Esophagus muscularis mucosa (tissue), 4 donors: ENCODE measurements at regions not wholly inside any gene's neighbourhood (a gene's known extent, or its start where the extent isn't known, plus 50 kb on each side); places are given as distances from the start of the nearest gene placed in this dataset.
A peak's percentile ranks its signal among the peaks of the same experiment; 100 is the strongest.

Experiments
- DNase-seq: peaks from one replicate; pipeline ENCODE4 v3.0.0-alpha.2; 2017; ENCODE audit errors: extremely low spot score
- H3K27ac ChIP-seq, 4 donors: fragments of 200-600 bp; sonication (generic); replicated peaks in 1 of 4; 1 replicate in 3 of 4; 2 replicates in 1 of 4; pipeline ENCODE4 v1.5.1; 2016 to 2019; ENCODE audit warnings: mild to moderate bottlenecking in 1 of 4
- H3K27me3 ChIP-seq, 4 donors: fragments of 200-600 bp; sonication (generic); one replicate each; pipeline versions ENCODE4 v1.5.1 to v1.6.0; 2016 to 2019
- H3K36me3 ChIP-seq, 4 donors: fragments of 200-600 bp; sonication (generic); one replicate each; pipeline ENCODE4 v1.5.1; 2016 to 2019
- H3K4me1 ChIP-seq, 4 donors: fragments of 200-600 bp; sonication (generic); one replicate each; pipeline ENCODE4 v1.5.1; 2016 to 2019
- H3K4me3 ChIP-seq, 4 donors: fragments of 200-600 bp; sonication (generic); 1 replicate in 2 of 4; 2 replicates in 2 of 4; pipeline ENCODE4 v1.5.1; 2016 to 2019; ENCODE audit warnings: mild to moderate bottlenecking in 4 of 4, moderate library complexity in 1 of 4
- H3K9me3 ChIP-seq, 4 donors: fragments of 200-600 bp; sonication (generic); 1 replicate in 3 of 4; 2 replicates in 1 of 4; pipeline ENCODE4 v1.5.1; 2016 to 2019
- EP300 ChIP-seq: sonication (generic); formaldehyde crosslinking; IDR thresholded peaks from one replicate; pipeline ENCODE4 v1.6.1; 2017; ENCODE audit warnings: antibody characterized with exemption
- POLR2A ChIP-seq: fragments of 450-650 bp; IDR thresholded peaks from one replicate; pipeline ENCODE4 v1.6.1; 2017; ENCODE audit warnings: antibody characterized with exemption, moderate library complexity, mild to moderate bottlenecking, low read depth
- POLR2AphosphoS5 ChIP-seq, 2 donors: sonication (generic); formaldehyde crosslinking; IDR thresholded peaks; one replicate each; pipeline ENCODE4 v1.6.1; 2017; ENCODE audit warnings: antibody characterized with exemption in 2 of 2
- WGBS: methylation state at CpG from one replicate; pipeline ENCODE4 v1.1.5; 2018; 5-methylcytosine and 5-hydroxymethylcytosine counted together
- intact Hi-C: fragments of 100-400 bp; cut with DNase I; formaldehyde crosslinking; loops from one replicate; pipeline ENCODE4 v1.15.1; 2023
- TF ChIP-seq, protein P1 (sequence below), 3 experiments: fragments of 200-600 bp in 2 of 3; fragments of 450-650 bp in 1 of 3; sonication (generic) in 2 of 3; IDR thresholded peaks; one replicate each; pipeline ENCODE4 v1.5.1; 2017 to 2019; ENCODE audit warnings: antibody characterized with exemption in 3 of 3, mild to moderate bottlenecking in 2 of 3, moderate library complexity in 1 of 3

DNA sequence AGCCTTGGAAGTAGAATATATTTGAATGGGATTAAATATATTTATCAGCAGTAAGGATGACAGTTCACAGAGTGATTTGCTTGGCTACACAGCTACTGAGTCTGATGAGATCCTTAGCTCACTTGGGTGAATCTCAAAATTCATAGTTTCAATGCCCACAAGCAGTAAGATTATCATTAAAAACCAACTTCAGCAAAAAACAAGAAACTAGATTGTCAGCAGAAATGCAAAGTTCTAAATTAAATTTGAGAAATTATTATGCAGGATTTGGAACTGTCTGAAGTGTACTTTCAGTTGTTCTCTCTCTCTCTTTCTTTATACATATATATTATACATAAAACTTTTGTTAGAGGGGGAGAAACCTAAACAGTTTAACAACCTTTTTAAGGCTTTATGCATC lies 288.8 kb upstream of the SASH1 start:
- Histone ChIP-seq H3K27ac (no peak overlapping the region), H3K4me1 (no peaks in the 10 kb centered on the region), H3K4me3 (no peak overlapping the region), H3K9me3 (peaks cover 0 to 8% (median 0%) of the 10 kb centered on the region in 4 donors), H3K27me3 (no peaks in the 10 kb centered on the region), H3K36me3 (no peaks in the 10 kb centered on the region)
- intact Hi-C loops = no loop called here
- no peak for TF ChIP-seq EP300
- TF ChIP-seq POLR2AphosphoS5 (IDR thresholded peaks at IDR 0.05) = no peak
- TF ChIP-seq, protein P1, sequence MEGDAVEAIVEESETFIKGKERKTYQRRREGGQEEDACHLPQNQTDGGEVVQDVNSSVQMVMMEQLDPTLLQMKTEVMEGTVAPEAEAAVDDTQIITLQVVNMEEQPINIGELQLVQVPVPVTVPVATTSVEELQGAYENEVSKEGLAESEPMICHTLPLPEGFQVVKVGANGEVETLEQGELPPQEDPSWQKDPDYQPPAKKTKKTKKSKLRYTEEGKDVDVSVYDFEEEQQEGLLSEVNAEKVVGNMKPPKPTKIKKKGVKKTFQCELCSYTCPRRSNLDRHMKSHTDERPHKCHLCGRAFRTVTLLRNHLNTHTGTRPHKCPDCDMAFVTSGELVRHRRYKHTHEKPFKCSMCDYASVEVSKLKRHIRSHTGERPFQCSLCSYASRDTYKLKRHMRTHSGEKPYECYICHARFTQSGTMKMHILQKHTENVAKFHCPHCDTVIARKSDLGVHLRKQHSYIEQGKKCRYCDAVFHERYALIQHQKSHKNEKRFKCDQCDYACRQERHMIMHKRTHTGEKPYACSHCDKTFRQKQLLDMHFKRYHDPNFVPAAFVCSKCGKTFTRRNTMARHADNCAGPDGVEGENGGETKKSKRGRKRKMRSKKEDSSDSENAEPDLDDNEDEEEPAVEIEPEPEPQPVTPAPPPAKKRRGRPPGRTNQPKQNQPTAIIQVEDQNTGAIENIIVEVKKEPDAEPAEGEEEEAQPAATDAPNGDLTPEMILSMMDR (IDR thresholded peaks at IDR 0.05) = no peak
- no peak for TF ChIP-seq POLR2A
- DNase-seq = no peak

DNA sequence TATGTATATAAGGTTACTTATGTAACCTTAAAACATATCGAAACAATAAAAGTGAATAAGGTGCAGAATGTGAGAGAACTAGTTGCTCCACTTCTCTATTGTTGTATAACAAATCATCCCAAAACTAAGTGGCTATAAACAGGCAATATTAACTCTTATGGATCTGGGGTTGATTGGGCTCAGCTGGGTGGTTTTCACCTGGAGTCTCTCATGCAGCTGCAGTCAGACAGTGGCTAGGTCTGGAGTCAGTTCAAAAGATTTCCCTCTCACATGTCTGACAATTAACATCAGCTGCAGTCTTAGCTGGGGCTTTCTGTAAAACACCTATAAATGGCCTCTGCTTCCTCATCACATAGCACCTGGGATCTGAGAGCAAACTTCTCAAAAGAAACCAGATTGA lies 288.4 kb upstream of the SASH1 start:
- WGBS = 0% methylated on average over 1 of the region's 1 CpG

DNA sequence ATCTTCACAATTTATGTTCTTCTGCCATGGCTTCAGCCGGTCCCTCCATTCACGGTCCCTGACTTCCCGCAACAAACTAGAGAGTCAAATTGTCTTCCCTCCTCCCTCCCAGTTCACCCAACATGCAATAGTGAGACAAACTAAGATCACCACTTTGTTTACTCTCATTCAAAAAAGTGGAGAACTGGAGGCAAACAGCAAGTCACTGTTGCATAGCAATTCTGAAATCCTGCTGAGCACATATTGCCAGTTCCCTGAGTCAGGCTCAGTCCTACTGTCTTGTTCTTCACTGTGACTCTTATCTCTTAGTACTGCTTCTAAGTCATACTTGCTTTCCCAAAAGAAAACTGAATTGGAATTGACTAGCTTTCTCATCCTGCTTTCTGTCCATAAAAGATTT lies 287.2 kb upstream of the SASH1 start:
- WGBS = 91% methylated on average over 3 of the region's 3 CpGs
- no peaks in the 10 kb centered on the region for H3K27me3 ChIP-seq
- intact Hi-C loops = no loop called here

More for the DNA sequence above, 288.4 kb upstream of the SASH1 start:
- no peak overlapping the region for H3K27ac ChIP-seq
- DNase-seq = peak; percentile 53
- TF ChIP-seq POLR2AphosphoS5 (IDR thresholded peaks at IDR 0.05) (no peak), POLR2A (no peak), EP300 (no peak)
- TF ChIP-seq, protein P1 (IDR thresholded peaks at IDR 0.05) = no peak
- H3K4me1 ChIP-seq = no peaks in the 10 kb centered on the region
- peaks cover 0 to 12% (median 0%) of the 10 kb centered on the region in 4 donors for H3K9me3 ChIP-seq
- no peaks in the 10 kb centered on the region for H3K27me3 ChIP-seq
- no peak overlapping the region for H3K4me3 ChIP-seq
- no peaks in the 10 kb centered on the region for H3K36me3 ChIP-seq
- intact Hi-C loops = no loop called here

DNA sequence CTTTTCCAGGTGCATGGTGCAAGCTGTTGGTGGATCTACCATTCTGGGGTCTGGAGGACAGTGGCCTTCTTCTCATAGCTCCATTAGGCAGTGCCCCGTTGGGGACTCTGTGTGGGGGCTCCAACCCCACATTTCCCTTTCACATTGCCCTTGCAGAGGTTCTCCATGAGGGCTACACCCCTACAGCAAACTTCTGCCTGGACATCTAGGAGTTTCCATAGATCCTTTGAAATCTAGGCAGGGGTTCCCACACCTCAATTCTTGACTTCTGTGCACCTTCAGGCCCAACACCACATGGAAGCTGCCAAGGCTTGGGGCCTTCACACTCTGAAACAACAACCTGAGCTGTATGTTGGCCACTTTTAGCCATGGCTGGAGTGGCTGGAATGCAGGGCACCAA lies 282.8 kb upstream of the SASH1 start:
- TF ChIP-seq, protein P1 (IDR thresholded peaks at IDR 0.05) = no peak
- TF ChIP-seq POLR2AphosphoS5 (IDR thresholded peaks at IDR 0.05) (no peak), EP300 (no peak), POLR2A (no peak)
- H3K27me3 ChIP-seq = no peaks in the 10 kb centered on the region
- DNase-seq = peak; percentile 83
- H3K36me3 ChIP-seq = no peaks in the 10 kb centered on the region
- no peak overlapping the region for H3K4me3 ChIP-seq
- H3K27ac ChIP-seq = no peak overlapping the region
- H3K9me3 ChIP-seq = peaks cover 0 to 16% (median 5%) of the 10 kb centered on the region in 4 donors
- WGBS = 67% methylated on average over 1 of the region's 1 CpG
- H3K4me1 ChIP-seq = no peaks in the 10 kb centered on the region
- intact Hi-C loops = no loop called here

More for the DNA sequence above, 287.2 kb upstream of the SASH1 start:
- no peak overlapping the region for H3K4me3 ChIP-seq
- TF ChIP-seq, protein P1 (IDR thresholded peaks at IDR 0.05) = no peak
- TF ChIP-seq EP300 = no peak
- no peak for TF ChIP-seq POLR2AphosphoS5 (IDR thresholded peaks at IDR 0.05)
- H3K36me3 ChIP-seq = no peaks in the 10 kb centered on the region
- H3K27ac ChIP-seq = no peak overlapping the region
- DNase-seq = peak; percentile 66
- H3K9me3 ChIP-seq = peaks cover 0 to 23% (median 2%) of the 10 kb centered on the region in 4 donors
- no peaks in the 10 kb centered on the region for H3K4me1 ChIP-seq

DNA sequence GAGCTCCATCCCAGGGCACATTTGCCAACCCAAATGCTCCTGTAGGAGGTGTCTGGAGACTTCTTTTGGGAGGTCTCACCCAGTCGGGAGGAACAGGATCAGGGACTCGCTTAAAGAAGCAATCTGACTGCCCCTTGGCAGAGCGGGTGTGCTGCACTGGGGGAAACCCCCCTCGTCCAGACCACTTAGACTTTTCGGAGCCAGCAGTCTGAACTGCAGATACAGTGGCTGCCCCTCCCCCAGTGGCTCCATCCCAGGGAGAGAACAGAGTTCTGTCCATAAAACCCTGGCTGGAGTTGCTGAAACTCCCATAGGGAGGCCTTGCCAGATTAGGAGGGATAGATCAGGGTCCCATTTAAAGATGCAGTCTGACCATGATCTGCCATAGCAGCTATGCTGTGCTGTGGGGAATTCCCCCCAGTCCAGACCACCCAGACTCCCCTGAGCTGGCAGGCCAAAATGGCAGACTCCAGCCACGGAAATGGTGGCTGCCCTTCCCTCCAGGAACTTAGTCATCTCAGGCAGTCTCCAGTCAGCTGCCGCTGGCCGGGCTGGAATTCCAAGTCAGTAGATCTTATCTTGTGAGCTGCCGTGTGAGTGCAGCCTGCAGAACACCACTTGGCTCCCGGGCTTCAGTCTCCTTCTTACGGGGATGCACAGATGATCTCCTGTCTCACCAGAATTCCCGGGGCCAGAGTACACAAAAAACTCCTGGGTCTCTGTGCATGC lies 278.1 kb upstream of the SASH1 start:
- WGBS = 74% methylated on average over 9 of the region's 12 CpGs
- no peak overlapping the region for H3K4me3 ChIP-seq
- no peaks in the 10 kb centered on the region for H3K36me3 ChIP-seq
- H3K4me1 ChIP-seq = no peaks in the 10 kb centered on the region
- no peak for DNase-seq
- intact Hi-C loops = no loop called here
- TF ChIP-seq POLR2A (no peak), EP300 (no peak), POLR2AphosphoS5 (IDR thresholded peaks at IDR 0.05) (no peak)
- TF ChIP-seq, protein P1 (IDR thresholded peaks at IDR 0.05) = no peak
- H3K27ac ChIP-seq = no peak overlapping the region
- H3K27me3 ChIP-seq = no peaks in the 10 kb centered on the region
- peaks cover 0 to 10% (median 4%) of the 10 kb centered on the region in 4 donors for H3K9me3 ChIP-seq
